Fibroblast of pulmonary artery (primary cell): ENCODE measurements at regions not wholly inside any gene's neighbourhood (a gene's known extent, or its start where the extent isn't known, plus 50 kb on each side); places are given as distances from the start of the nearest gene placed in this dataset.

Experiments used
- DNase-seq: peaks from one replicate; pipeline ENCODE4 v3.0.0-alpha.2; 2010; ENCODE audit warnings: low read depth
- H3K4me3 ChIP-seq: replicated peaks from 2 replicates; pipeline ENCODE4 v1.5.1; 2011; ENCODE audit warnings: low read depth, mild to moderate bottlenecking, control low read depth, low read length, moderate library complexity
- CTCF ChIP-seq: IDR thresholded peaks from 2 replicates; pipeline ENCODE4 v1.5.1; 2011; ENCODE audit warnings: mild to moderate bottlenecking, control low read depth, low read length, inconsistent platforms; ENCODE audit errors: missing control alignments

- H3K4me3 ChIP-seq, result no peak overlapping the region
- no peak for TF ChIP-seq CTCF
- DNase-seq, result no peak
These were observed 50.8 kb upstream of the TNFSF18 start for GRCh38 chr1:173101589-173101988.

GRCh38 chr1:173100476-173101107, 49.9 kb upstream of the TNFSF18 start:
- no peak for TF ChIP-seq CTCF
- no peak overlapping the region for H3K4me3 ChIP-seq
- DNase-seq, result no peak
